SU-DHL-6 (cell line): ENCODE measurements at regions not wholly inside any gene's neighbourhood (a gene's known extent, or its start where the extent isn't known, plus 50 kb on each side); places are given as distances from the start of the nearest gene placed in this dataset.
A peak's percentile ranks its signal among the peaks of the same experiment; 100 is the strongest.

ENCODE experiments used
- H2AFZ ChIP-seq: fragments of 200-600 bp; sonication (generic); 2 replicates; pipeline ENCODE4 v1.6.1; 2014; ENCODE audit warnings: low read depth, mild to moderate bottlenecking, moderate library complexity, mixed read lengths, antibody characterized with exemption, low read length; ENCODE audit not compliant: severe bottlenecking
- H3F3A ChIP-seq: fragments of 200-600 bp; shearing (Covaris generic); 2 replicates; pipeline ENCODE4 v1.6.0; 2016; ENCODE audit warnings: antibody characterized with exemption, mild to moderate bottlenecking; ENCODE audit not compliant: insufficient read depth
- H3K27ac ChIP-seq: fragments of 200-600 bp; sonication (generic); 2 replicates; pipeline ENCODE4 v1.5.1; 2016; ENCODE audit warnings: low read depth, mild to moderate bottlenecking, low read length, moderate library complexity, mixed read lengths
- H3K27me3 ChIP-seq: fragments of 200-600 bp; sonication (generic), shearing (Covaris generic); 2 replicates; pipeline ENCODE4 v1.6.0; 2014; ENCODE audit warnings: mild to moderate bottlenecking, low read length
- H3K36me3 ChIP-seq: fragments of 200-600 bp; sonication (generic); 2 replicates; pipeline ENCODE4 v1.6.1; 2014; ENCODE audit warnings: mild to moderate bottlenecking, low read length, mixed read lengths
- H3K4me2 ChIP-seq: fragments of 300-600, 200-600 bp; shearing (Covaris generic), sonication (generic); 2 replicates; pipeline ENCODE4 v1.6.0; 2014; ENCODE audit warnings: low read length, low read depth, mild to moderate bottlenecking; ENCODE audit not compliant: poor library complexity, severe bottlenecking
- H3K4me3 ChIP-seq: fragments of 200-600 bp; sonication (generic); 2 replicates; pipeline ENCODE4 v1.5.1; 2014; ENCODE audit warnings: antibody characterized with exemption, low read length, mild to moderate bottlenecking, mixed read lengths; ENCODE audit not compliant: insufficient read depth, poor library complexity, severe bottlenecking
- H3K79me2 ChIP-seq: fragments of 200-600 bp; sonication (generic); 2 replicates; pipeline ENCODE4 v1.6.1; 2014; ENCODE audit warnings: mild to moderate bottlenecking, low read length, moderate library complexity; ENCODE audit not compliant: insufficient read depth
- H3K9ac ChIP-seq: fragments of 200-600 bp; sonication (generic); 2 replicates; pipeline ENCODE4 v1.7.0; 2014; ENCODE audit warnings: mild to moderate bottlenecking, low read length
- H3K9me2 ChIP-seq: fragments of 200-600 bp; sonication (generic); replicated peaks from 2 replicates; pipeline ENCODE4 v1.6.1; 2014; ENCODE audit warnings: low read length; ENCODE audit not compliant: insufficient read depth
- H3K9me3 ChIP-seq: fragments of 200-600 bp; sonication (generic); 2 replicates; pipeline ENCODE4 v1.6.1; 2014; ENCODE audit warnings: low read length, mixed read lengths; ENCODE audit not compliant: insufficient read depth
- H4K20me1 ChIP-seq: fragments of 200-600 bp; sonication (generic); 2 replicates; pipeline ENCODE4 v1.6.1; 2014; ENCODE audit warnings: low read depth, mild to moderate bottlenecking, antibody characterized with exemption, low read length, moderate library complexity, mixed read lengths
- EZH2phosphoT487 ChIP-seq: fragments of 200-600 bp; sonication (generic), shearing (Covaris generic); conservative IDR thresholded peaks from 2 replicates; pipeline ENCODE4 v1.6.1; 2018; ENCODE audit warnings: mild to moderate bottlenecking, antibody characterized with exemption, low read length, moderate library complexity, mixed read lengths
- TF ChIP-seq, protein P1 (sequence below): fragments of 200-600 bp; sonication (generic); IDR thresholded peaks from one replicate; pipeline ENCODE4 v1.5.1; 2017; ENCODE audit warnings: antibody characterized with exemption, mild to moderate bottlenecking, low read length, moderate library complexity; ENCODE audit not compliant: insufficient read depth, poor library complexity, severe bottlenecking

DNA sequence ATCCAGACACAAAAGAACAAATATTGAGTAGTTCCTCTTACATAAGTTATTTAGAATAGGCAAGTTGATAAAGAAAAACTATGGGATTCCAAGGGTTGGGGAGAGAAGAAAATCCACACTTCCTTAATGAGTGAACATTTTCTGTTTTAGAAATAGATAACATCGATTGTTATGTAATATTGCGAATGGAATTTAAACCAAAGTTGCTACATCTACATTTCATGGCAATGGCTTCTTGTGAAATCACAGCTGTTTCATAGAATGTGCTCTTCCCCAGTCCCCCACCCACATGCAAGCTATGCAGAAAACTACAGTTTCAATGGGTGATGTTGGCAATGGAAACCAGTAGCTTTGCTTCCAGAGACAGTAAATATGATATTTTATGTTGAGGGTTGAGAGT, 1639.5 kb downstream of the SI start:
- TF ChIP-seq, protein P1, sequence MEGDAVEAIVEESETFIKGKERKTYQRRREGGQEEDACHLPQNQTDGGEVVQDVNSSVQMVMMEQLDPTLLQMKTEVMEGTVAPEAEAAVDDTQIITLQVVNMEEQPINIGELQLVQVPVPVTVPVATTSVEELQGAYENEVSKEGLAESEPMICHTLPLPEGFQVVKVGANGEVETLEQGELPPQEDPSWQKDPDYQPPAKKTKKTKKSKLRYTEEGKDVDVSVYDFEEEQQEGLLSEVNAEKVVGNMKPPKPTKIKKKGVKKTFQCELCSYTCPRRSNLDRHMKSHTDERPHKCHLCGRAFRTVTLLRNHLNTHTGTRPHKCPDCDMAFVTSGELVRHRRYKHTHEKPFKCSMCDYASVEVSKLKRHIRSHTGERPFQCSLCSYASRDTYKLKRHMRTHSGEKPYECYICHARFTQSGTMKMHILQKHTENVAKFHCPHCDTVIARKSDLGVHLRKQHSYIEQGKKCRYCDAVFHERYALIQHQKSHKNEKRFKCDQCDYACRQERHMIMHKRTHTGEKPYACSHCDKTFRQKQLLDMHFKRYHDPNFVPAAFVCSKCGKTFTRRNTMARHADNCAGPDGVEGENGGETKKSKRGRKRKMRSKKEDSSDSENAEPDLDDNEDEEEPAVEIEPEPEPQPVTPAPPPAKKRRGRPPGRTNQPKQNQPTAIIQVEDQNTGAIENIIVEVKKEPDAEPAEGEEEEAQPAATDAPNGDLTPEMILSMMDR: no peak
- TF ChIP-seq EZH2phosphoT487: no peak

DNA sequence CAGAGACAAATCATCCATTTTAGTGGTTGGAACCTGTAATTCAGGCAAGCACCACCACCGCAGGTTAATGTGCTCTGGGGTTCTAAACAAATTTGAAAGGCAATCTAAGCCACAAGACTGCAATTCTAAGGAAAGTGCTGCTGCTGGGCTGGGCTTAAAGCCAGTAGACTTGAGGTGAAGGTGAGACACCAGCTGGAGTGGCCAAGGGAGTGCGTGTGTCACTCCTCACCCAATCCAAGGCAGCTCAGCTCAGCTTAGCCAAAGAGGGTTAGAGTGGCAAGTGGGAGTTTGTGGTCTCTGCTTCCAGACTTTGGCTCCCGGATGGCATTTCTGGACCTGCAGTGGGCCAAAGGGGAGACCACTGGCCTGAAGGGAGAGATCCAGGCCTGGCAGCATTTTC, 1655.6 kb downstream of the SI start:
- Histone ChIP-seq H3K4me2 (no peak overlapping the region), H3K9me3 (no peaks in the 10 kb centered on the region), H4K20me1 (no peaks in the 10 kb centered on the region), H3F3A (no peaks in the 10 kb centered on the region), H3K27me3 (no peaks in the 10 kb centered on the region), H2AFZ (peak overlapping the region; percentile 69), H3K36me3 (no peaks in the 10 kb centered on the region), H3K4me3 (no peak overlapping the region), H3K27ac (no peak overlapping the region), H3K9me2 (no peaks in the 10 kb centered on the region), H3K79me2 (no peaks in the 10 kb centered on the region), H3K9ac (no peak overlapping the region)
- TF ChIP-seq, protein P1: no peak

More for the DNA sequence above, 1639.5 kb downstream of the SI start:
- Histone ChIP-seq H3K9ac (no peak overlapping the region), H3F3A (no peaks in the 10 kb centered on the region; the same call in 1 of the 2 replicates), H3K27ac (no peak overlapping the region), H3K9me2 (no peaks in the 10 kb centered on the region), H4K20me1 (no peaks in the 10 kb centered on the region), H3K36me3 (no peaks in the 10 kb centered on the region), H3K4me3 (no peak overlapping the region), H3K9me3 (no peaks in the 10 kb centered on the region), H3K79me2 (no peaks in the 10 kb centered on the region), H2AFZ (peak overlapping the region; percentile 49), H3K4me2 (no peak overlapping the region), H3K27me3 (no peaks in the 10 kb centered on the region)

DNA sequence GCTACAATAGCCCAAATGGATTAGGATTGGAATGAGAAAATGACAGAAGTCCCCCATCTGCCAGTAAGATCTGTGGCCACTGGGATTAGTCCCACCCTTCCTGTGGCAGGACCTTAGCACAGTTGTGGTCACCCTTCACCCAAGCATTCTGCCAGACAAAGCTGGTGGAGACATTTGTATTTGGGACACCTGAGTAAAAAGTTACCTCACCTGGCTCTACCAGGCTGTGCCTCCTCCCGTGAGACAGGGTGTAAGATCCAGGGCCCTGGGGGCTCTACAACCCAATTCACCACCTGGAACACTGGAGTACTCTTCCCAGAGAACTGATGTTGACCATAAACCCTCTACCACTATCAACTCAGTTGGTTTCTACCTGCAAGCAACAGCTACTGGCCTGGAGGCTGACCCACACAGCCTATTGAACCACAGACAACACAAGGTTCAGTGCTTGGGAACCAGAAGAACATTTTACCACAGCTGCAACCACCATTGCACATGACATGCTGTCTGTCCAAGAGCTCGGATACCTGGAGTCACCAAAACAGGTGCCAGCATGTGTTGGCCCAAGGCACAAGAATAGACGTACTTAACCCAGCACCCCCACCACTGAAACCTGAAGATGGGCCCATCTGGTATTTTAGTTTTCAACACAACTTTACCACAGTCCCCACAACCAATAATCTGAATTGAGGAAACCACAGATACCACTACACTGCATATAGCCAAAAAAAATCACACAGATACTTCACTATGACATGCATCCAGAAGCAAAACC, 1686.7 kb downstream of the SI start:
- Histone ChIP-seq H3K9me2 (no peaks in the 10 kb centered on the region), H3K9me3 (no peaks in the 10 kb centered on the region), H3K36me3 (no peaks in the 10 kb centered on the region), H3K79me2 (no peaks in the 10 kb centered on the region), H3F3A (no peaks in the 10 kb centered on the region), H2AFZ (peak overlapping the region; percentile 41), H3K27ac (no peak overlapping the region), H3K9ac (no peak overlapping the region), H3K27me3 (no peaks in the 10 kb centered on the region), H3K4me2 (no peak overlapping the region), H4K20me1 (no peaks in the 10 kb centered on the region), H3K4me3 (no peak overlapping the region)
- no peak for TF ChIP-seq EZH2phosphoT487
- TF ChIP-seq, protein P1: no peak
